Ovary (tissue), 3 donors: ENCODE measurements at regions not wholly inside any gene's neighbourhood (a gene's known extent, or its start where the extent isn't known, plus 50 kb on each side); places are given as distances from the start of the nearest gene placed in this dataset.

Source experiments
- CTCF ChIP-seq, 3 donors: fragments of 450-650 bp in 2 of 3; fragments of 200-600 bp in 1 of 3; IDR thresholded peaks; one replicate each; pipeline versions ENCODE4 v1.5.1 to v1.8.0; 2016 to 2022; ENCODE audit warnings: antibody characterized with exemption in 3 of 3, mild to moderate bottlenecking in 1 of 3
- EP300 ChIP-seq: sonication (generic); formaldehyde crosslinking; IDR thresholded peaks from one replicate; pipeline ENCODE4 v1.6.1; 2017; ENCODE audit warnings: antibody characterized with exemption
- POLR2A ChIP-seq: fragments of 450-650 bp; IDR thresholded peaks from one replicate; pipeline ENCODE4 v1.6.1; 2017; ENCODE audit warnings: antibody characterized with exemption, mild to moderate bottlenecking, moderate library complexity
- donor health status: DM: no; HTN: no; CAD: no.

DNA sequence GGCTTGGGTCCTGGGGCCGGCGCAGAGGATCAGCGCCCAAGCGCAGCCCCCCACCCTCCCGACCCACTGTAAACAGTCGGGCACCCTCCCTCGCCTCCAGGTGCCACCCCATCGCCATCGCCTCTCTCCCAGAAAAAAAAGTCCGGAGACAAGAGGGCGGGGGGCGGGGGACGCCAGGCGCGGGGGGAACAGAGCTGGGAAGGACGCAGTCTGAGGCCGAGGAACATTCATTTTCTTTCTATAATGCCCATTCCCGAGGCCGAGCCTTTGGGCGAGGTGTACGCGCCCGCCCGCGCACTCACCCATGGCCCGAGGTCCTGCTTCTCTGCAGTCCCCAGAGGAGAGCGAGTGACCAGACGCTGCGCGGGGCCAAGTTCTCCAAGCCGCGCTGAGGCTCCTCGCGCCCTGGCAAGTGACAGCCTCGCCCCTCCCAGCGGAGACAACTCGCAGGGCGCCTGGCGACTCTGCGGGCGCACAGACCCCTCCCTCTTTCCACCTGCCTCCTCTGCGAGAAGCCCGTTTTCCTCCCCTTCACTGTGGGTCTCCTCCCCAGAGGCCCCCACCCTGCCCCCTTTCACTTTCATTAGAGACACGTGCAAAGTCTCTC lies 63.5 kb upstream of the WDR17 start:
- TF ChIP-seq CTCF (IDR thresholded peaks at IDR 0.05) (no peak), POLR2A (no peak), EP300 (no peak)
